Astrocyte (in vitro differentiated cells and primary cell): ENCODE measurements at regions not wholly inside any gene's neighbourhood (a gene's known extent, or its start where the extent isn't known, plus 50 kb on each side); places are given as distances from the start of the nearest gene placed in this dataset.

Source experiments
- EZH2 ChIP-seq: IDR thresholded peaks from 2 replicates; pipeline ENCODE4 v1.6.1; 2012; ENCODE audit warnings: mild to moderate bottlenecking, low read length, inconsistent platforms; ENCODE audit not compliant: insufficient read depth
- TF ChIP-seq, protein P1 (sequence below): IDR thresholded peaks from 2 replicates; pipeline ENCODE4 v1.5.1; 2011; ENCODE audit warnings: low read depth, mild to moderate bottlenecking, inconsistent platforms, low read length, moderate library complexity; ENCODE audit not compliant: insufficient read depth

DNA sequence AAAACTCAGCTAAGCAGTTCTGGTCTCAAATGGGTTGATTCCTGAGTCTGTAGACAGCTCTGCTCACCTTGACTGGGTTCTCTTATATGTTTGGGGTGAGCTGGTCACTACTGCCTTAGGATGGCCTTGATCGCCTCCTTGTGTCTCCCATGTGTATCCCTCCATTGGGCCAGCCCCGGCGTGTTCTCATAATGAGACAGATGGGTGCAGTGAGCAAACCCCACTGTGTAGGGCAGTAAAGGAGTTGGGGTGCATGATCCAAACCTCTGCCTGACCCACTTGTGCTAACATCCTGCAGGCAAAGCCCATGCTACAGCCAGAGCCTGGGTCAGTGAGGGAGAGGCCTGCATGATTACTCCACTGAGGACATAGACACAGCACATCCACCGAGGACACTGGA lies 657.6 kb downstream of the BRD1 start:
- TF ChIP-seq, protein P1, sequence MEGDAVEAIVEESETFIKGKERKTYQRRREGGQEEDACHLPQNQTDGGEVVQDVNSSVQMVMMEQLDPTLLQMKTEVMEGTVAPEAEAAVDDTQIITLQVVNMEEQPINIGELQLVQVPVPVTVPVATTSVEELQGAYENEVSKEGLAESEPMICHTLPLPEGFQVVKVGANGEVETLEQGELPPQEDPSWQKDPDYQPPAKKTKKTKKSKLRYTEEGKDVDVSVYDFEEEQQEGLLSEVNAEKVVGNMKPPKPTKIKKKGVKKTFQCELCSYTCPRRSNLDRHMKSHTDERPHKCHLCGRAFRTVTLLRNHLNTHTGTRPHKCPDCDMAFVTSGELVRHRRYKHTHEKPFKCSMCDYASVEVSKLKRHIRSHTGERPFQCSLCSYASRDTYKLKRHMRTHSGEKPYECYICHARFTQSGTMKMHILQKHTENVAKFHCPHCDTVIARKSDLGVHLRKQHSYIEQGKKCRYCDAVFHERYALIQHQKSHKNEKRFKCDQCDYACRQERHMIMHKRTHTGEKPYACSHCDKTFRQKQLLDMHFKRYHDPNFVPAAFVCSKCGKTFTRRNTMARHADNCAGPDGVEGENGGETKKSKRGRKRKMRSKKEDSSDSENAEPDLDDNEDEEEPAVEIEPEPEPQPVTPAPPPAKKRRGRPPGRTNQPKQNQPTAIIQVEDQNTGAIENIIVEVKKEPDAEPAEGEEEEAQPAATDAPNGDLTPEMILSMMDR: no peak
- TF ChIP-seq EZH2: no peak
